ENCODE measurements at regions not wholly inside any gene's neighbourhood (a gene's known extent, or its start where the extent isn't known, plus 50 kb on each side); places are given as distances from the start of the nearest gene placed in this dataset.
A peak's percentile ranks its signal among the peaks of the same experiment; 100 is the strongest.

GRCh38 chr9:129462360-129462759 lies 158.5 kb downstream of the C9orf50 start:
- H3K4me1 ChIP-seq = peaks cover 41 to 53% (median 43%) of the 10 kb centered on the region in 4 donors
- ATAC-seq (ENCODE audit: low FRiP score in 2 of 2) (no peak), DNase-seq (no peak)
- H3K9me3 ChIP-seq = no peaks in the 10 kb centered on the region
- no peaks in the 10 kb centered on the region for H3K36me3 ChIP-seq
- no peak for TF ChIP-seq EP300 (IDR thresholded peaks at IDR 0.05)
- no peak for TF ChIP-seq CTCF (IDR thresholded peaks at IDR 0.05)
- peak overlapping the region in 1 of 4 donors; percentile 30 for H3K27ac ChIP-seq
- no peaks in the 10 kb centered on the region for H3K27me3 ChIP-seq
- WGBS, 2 donors = 91 to 95% methylated on average over 15 of the region's 15 CpGs
- no peak overlapping the region for H3K4me3 ChIP-seq

- Histone ChIP-seq H3K4me1 (peaks cover 41 to 51% (median 43%) of the 10 kb centered on the region in 4 donors), H3K27ac (peak overlapping the region; percentile 97 to 98 (median 98)), H3K9me3 (no peaks in the 10 kb centered on the region), H3K27me3 (no peaks in the 10 kb centered on the region), H3K4me3 (peak overlapping the region; percentile 10 to 52 (median 41)), H3K36me3 (no peaks in the 10 kb centered on the region)
- TF ChIP-seq POLR2A (IDR thresholded peaks at IDR 0.05) (peak in 3 of 4 donors; percentile 74 to 88 (median 86)), POLR2AphosphoS5 (IDR thresholded peaks at IDR 0.05) (peak; percentile 78 to 85), CTCF (IDR thresholded peaks at IDR 0.05) (peak in 4 of 6 experiments; percentile 26 to 51 (median 34)), EP300 (IDR thresholded peaks at IDR 0.05) (peak in 1 of 4 donors; percentile 31)
- WGBS, 2 donors = 1 to 2% methylated on average over 35 to 43 of the region's 51 CpGs
- peak; percentile 96 to 99 for DNase-seq
- ATAC-seq (ENCODE audit: low FRiP score in 2 of 2) = peak; percentile 92 to 96
These were observed 160.3 kb downstream of the C9orf50 start for GRCh38 chr9:129460323-129461261.

- 34 to 42% methylated on average over 17 to 24 of the region's 29 CpGs for WGBS, 2 donors
- DNase-seq (peak in 1 of 2 donors; percentile 83), ATAC-seq (ENCODE audit: low FRiP score in 2 of 2) (peak in 1 of 2 donors; percentile 2)
- Histone ChIP-seq H3K4me1 (peaks cover 36 to 43% (median 40%) of the 10 kb centered on the region in 4 donors), H3K4me3 (peak overlapping the region in 3 of 4 donors; percentile 7 to 52 (median 50)), H3K9me3 (no peaks in the 10 kb centered on the region), H3K27ac (peak overlapping the region; percentile 67 to 98 (median 98)), H3K36me3 (no peaks in the 10 kb centered on the region), H3K27me3 (no peaks in the 10 kb centered on the region)
- TF ChIP-seq EP300 (IDR thresholded peaks at IDR 0.05) (no peak), POLR2A (IDR thresholded peaks at IDR 0.05) (no peak), CTCF (IDR thresholded peaks at IDR 0.05) (no peak)
These were observed 161.2 kb downstream of the C9orf50 start for GRCh38 chr9:129459547-129460322.

GRCh38 chr9:129458663-129459546 lies 162.0 kb downstream of the C9orf50 start:
- Histone ChIP-seq H3K4me3 (peak overlapping the region in 1 of 4 donors; percentile 1), H3K9me3 (no peaks in the 10 kb centered on the region), H3K36me3 (no peaks in the 10 kb centered on the region), H3K27ac (peak overlapping the region; percentile 67 to 98 (median 98)), H3K27me3 (no peaks in the 10 kb centered on the region), H3K4me1 (peaks cover 36 to 41% (median 40%) of the 10 kb centered on the region in 4 donors)
- DNase-seq = peak; percentile 64 to 89
- no peak for ATAC-seq (ENCODE audit: low FRiP score in 2 of 2)
- TF ChIP-seq POLR2A (IDR thresholded peaks at IDR 0.05) = no peak
- TF ChIP-seq POLR2AphosphoS5 (IDR thresholded peaks at IDR 0.05) = peak in 1 of 2 donors; percentile 24
- 17 to 30% methylated on average over 13 to 24 of the region's 29 CpGs for WGBS, 2 donors
